Activated CD8-positive, alpha-beta memory T cell treated with anti-CD3 and anti-CD28 coated beads, Interleukin-2, amount 50 U/mL, for 1 hour (primary cell): ENCODE measurements at regions not wholly inside any gene's neighbourhood (a gene's known extent, or its start where the extent isn't known, plus 50 kb on each side); places are given as distances from the start of the nearest gene placed in this dataset.
"Not testable (repeated sequence)": the region's sequence is repeated elsewhere in the genome, so short reads cannot be mapped to it uniquely, and the experiment has no call there.

Source experiments
- DNase-seq: peaks from one replicate; pipeline ENCODE4 v3.0.0-alpha.2; 2020; ENCODE audit errors: extremely low read depth

DNA sequence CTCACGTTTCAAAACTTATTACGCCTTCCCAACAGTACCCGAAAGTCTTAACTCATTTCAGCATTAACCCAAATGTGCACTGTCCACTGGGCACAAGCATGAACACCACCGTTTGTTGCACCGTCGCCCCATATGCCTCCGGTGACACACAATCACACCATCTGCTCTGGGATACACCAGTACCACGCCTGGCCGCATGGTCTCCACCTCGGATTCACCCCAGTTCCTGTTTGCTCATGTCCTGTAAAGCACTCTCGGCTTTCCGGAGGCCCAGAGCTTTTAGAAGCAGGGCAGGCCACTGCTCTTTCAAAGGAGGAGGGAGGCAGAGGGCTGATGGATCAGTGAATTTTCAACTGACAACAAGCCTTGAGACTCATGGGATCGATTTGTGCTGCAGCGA, 1570.0 kb upstream of the DEFB115 start:
- DNase-seq: no peak

GRCh38 chr20:29689411-29690225, 1567.8 kb upstream of the DEFB115 start:
- peak; percentile 0 for DNase-seq

DNA sequence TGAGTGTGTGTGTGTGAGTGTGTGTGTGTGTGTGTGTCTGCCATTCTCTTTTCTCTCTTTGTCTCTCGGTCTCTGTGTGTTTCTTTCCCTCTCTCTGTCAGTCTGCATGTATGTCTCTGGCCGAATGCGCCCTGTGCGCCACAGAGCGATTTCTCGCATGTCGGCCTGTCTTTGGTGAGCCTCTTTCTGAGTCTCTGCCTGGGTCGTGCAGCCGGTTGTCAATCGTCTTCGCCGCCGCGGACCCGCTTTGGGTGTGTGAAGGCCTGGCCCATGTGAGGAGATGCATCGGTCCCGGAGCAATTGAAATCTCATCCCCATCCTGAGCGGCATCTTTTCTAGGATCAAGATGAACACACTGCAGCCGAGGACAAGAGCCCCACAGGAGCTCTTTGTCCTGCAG, 1567.2 kb upstream of the DEFB115 start:
- DNase-seq: no peak

GRCh38 chr20:29740601-29740950, 1516.9 kb upstream of the DEFB115 start:
- DNase-seq: no peak

DNA sequence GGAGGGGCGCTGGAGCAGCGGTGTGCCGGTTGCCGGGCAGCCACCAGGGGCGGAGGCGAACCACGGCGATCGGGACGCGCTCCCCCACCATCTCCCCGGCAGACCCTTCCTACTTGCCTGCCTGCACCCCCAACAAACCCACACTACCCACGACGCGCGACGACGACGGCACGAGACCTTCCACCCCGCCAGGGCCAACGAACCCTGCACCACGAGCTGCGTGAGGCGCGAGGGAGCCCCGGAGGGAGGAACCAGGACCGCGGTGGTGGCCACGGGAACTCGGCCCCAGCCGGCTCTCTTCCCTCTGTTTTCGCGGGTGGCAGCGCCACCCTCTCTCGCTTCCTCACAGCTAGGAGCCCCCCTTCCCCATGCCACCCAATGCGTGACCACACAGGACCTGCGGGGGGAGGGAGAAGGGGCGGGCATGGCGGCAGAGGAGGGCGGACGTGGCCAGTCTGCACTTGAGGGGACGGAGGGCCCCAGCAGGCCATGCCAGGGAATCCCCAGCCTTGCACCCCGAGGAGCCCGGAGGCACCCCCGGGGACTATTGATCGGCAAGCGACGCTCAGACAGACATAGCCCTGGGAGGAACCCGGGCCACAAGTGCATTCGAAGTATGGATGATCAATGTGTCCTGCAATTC, 1516.4 kb upstream of the DEFB115 start:
- no peak for DNase-seq

GRCh38 chr20:29741594-29741893, 1515.9 kb upstream of the DEFB115 start:
- DNase-seq: no peak

GRCh38 chr20:29741894-29742698, 1515.4 kb upstream of the DEFB115 start:
- no peak for DNase-seq

DNA sequence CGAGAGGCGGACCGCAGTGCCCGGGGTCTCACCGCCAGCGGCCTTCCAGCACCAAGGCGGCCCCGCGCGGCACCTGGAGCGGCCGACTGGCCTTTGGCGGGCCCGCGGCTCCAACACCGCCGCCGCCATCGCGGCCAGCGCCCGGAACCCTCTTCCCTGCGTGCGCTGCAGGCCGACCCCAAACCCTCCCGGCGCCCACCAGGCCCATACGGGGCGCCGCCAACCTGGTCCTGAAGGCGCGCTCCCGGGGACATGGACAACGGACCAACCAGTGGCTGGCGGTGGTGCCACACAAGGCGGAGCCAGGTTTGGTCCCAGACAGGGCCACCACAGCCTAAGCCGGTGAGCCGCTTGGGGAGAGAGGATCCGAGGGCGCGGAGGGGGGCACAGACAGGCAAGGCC, 1514.8 kb upstream of the DEFB115 start:
- no peak for DNase-seq

GRCh38 chr20:29743101-29743931, 1514.1 kb upstream of the DEFB115 start:
- DNase-seq: no peak

GRCh38 chr20:29744071-29744470, 1513.4 kb upstream of the DEFB115 start:
- no peak for DNase-seq

DNA sequence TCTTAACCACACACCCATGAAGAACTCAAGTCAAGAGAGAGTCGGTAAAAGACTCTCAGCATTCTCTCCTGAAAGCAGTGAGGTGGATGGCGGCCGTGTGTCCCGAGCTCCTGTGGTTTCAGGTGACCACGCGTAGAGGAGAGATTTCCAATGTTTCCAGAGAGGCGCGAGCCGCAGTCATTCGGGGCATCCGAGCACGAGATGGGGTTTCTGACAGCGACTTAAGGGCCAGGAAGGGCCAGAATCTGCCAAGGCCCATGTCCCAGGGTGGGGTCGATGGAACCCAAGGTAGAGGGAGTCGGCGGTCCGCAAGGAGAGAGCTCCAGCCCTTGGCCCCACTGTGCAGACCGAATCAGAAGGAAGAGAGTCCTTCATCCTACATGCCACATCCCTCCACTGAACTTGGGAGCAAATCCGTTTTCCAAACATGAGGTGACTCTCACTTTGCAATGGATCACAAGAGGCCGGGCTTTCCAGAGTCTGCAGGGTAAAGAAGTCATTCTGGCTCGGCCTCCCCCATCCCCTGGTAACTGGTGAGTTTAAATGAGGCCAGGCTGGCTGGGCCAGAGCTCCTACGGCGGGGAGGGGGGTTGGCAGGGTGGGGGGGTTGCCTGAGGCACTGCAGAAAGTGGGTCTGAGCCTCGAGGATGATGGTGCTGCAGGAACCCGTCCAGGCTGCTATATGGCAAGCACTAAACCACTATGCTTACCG, 1511.8 kb upstream of the DEFB115 start:
- DNase-seq: not testable (repeated sequence)

- no peak for DNase-seq
These were observed 1507.1 kb upstream of the DEFB115 start for GRCh38 chr20:29750268-29750899.

DNA sequence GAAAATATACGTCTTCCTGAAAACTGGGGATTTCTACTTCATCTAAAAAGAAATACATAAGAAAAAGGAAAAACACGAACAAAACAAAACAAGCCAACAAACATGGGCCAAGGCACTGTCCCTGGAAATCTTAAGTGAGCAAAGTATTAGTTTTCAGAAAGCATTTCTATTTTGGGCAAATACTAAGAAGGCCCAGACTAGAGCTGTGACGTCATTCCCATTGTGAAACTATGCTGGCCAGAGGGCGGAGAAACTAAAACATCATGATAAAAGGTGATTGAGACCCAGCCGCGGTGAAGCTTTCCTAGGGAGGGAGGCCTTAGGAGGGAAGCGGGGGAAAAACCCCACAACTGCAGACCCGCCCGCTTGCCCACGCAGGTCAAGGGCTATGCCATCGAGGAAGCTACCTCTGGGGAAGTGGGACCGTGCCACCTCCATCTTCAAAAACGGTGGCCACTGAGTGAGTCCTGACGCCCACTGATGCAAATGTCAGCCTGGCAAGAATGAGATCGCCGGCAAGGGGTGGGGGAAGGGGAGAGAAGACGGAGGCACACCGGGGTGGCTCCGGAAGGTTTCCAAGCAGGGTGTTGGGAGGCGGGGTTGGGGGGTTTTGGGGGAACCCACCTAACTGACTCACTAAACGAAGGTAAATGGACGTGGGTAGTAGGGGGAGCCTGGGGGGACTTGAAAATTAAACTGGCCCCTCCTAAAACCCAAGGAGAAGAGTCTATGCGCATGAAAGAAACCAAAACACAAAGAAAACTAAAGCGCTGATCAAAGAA, 1504.6 kb upstream of the DEFB115 start:
- DNase-seq: not testable (repeated sequence)

- not testable (repeated sequence) for DNase-seq
These were observed 1504.1 kb upstream of the DEFB115 start for GRCh38 chr20:29753426-29753746.

GRCh38 chr20:29753879-29754278, 1503.6 kb upstream of the DEFB115 start:
- not testable (repeated sequence) for DNase-seq

- not testable (repeated sequence) for DNase-seq
These were observed 1501.5 kb upstream of the DEFB115 start for GRCh38 chr20:29755854-29756498.

- DNase-seq: no peak
These were observed 1500.8 kb upstream of the DEFB115 start for GRCh38 chr20:29756664-29757063.

DNA sequence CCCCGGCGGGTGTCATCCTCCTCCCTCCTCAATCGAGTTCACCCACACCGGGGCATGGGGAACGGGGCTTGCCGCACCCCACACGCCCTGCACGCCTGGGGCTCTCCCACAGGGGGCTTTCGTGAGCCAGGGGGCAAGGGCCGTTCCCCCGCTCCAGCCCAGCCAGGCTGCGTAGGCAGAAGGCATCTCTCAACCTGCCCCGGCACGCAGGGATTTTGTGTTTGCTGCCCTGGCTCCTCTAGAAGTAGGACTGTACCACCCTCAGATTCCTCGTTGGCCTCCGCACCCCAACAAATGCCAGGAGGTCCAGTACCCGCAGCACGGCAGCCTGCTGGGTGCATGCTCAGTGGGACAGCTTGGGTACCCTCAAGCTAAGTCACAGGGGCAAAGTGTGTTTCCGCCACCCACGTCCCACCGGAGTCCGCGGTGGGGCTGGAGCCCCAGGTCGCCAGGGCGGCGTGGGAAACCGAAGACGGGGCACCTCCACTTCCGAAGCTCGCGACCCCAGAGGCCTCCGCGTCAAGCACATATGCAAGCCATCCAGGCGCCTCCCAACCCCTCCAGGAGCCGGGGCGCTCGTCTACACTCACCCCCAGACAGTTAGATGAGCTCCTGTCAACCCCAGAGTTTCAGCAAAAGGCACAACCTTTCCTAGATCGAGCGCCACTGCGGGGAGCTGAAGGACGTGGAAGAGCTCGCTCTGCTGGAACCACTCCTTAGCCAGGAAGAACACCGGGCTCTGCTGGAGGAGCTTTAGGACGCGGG, 1495.7 kb upstream of the DEFB115 start:
- not testable (repeated sequence) for DNase-seq

GRCh38 chr20:29762620-29763019, 1494.8 kb upstream of the DEFB115 start:
- no peak for DNase-seq
